Right ventricle myocardium superior (tissue), 1 donor: ENCODE measurements at regions not wholly inside any gene's neighbourhood (a gene's known extent, or its start where the extent isn't known, plus 50 kb on each side); places are given as distances from the start of the nearest gene placed in this dataset.
A peak's percentile ranks its signal among the peaks of the same experiment; 100 is the strongest.

ENCODE experiments used
- ATAC-seq: fragments of 200-7000 bp; cut with Tn5 transposase; one replicate; pipeline ENCODE4 v1.9.1; 2020; ENCODE audit warnings: mild to moderate bottlenecking; ENCODE audit not compliant: poor library complexity
- DNase-seq: peaks from one replicate; pipeline ENCODE4 v3.0.0-alpha.2; 2020
- intact Hi-C: fragments of 100-400 bp; cut with DNase I; formaldehyde crosslinking; loops from one replicate; pipeline ENCODE4 v1.11.2; 2022
- donor health status: DM: no; HTN: yes; CAD: no; lungs with severe emphysema.

DNA sequence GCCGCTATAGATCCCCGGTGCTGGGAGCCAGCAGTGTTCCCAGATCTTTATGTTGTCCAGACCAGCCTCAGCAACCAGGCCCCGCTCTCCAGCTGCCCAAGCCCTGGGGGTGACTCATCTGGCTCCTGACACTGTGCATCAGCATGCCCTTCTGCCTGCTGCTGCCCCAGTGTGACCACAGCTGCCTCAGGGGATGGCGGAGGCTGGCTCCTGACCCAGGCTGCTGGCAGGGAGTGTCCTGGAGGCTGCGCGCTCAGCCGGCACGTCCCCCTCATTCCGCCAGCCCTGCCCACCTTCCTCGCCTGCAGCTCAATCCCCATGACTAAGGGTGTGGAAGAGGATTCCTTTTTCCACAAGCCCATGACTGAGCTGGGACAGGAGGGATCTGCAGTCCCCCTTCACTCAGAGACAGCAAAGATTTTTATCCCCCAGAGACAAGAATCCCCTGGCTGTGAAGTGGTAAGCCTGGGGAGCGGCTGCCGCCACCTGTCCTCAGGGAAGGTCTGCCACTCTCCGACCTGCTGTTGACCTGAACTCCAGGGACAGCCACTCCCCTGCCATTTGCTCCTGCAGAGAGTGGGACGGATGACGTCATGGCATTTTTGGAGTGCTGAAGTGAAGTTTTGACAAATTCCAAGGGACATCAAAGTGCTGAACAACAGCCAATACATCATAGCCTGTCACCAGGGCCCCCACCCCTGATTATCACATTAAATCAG lies 182.8 kb upstream of the BMPER start:
- intact Hi-C loops = no loop called here
- DNase-seq (no peak), ATAC-seq (no peak)

- DNase-seq (no peak), ATAC-seq (no peak)
- intact Hi-C loops = no loop called here
Measured at GRCh38 chr7:33724201-33724600, 181.1 kb upstream of the BMPER start.

- DNase-seq (no peak), ATAC-seq (no peak)
- intact Hi-C loops = no loop called here
Measured at GRCh38 chr7:33725111-33726025, 180.0 kb upstream of the BMPER start.

DNA sequence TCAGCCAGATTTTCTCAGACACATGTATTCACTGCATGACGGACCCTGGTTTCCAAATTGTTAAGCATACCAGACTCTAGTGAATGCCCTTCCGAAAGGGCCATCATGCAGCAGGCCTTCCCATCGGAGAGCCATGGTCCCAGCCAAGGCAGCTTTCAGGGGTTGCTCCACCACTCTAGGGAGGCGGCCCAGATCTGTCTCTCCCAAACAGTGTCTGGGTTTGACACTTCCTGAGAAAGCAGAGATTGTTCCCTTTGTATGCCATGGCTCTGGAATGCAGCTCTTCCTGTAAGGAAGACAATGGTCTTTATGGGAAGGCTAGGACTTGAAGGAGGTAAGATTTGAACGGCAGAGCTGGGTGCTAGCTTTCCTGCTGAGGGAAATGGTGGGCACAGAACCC lies 178.8 kb upstream of the BMPER start:
- ATAC-seq = no peak
- no peak for DNase-seq
- intact Hi-C loops = no loop called here

- intact Hi-C loops = no loop called here
- DNase-seq = no peak
- ATAC-seq = no peak
Measured at GRCh38 chr7:33727315-33727714, 178.0 kb upstream of the BMPER start.

DNA sequence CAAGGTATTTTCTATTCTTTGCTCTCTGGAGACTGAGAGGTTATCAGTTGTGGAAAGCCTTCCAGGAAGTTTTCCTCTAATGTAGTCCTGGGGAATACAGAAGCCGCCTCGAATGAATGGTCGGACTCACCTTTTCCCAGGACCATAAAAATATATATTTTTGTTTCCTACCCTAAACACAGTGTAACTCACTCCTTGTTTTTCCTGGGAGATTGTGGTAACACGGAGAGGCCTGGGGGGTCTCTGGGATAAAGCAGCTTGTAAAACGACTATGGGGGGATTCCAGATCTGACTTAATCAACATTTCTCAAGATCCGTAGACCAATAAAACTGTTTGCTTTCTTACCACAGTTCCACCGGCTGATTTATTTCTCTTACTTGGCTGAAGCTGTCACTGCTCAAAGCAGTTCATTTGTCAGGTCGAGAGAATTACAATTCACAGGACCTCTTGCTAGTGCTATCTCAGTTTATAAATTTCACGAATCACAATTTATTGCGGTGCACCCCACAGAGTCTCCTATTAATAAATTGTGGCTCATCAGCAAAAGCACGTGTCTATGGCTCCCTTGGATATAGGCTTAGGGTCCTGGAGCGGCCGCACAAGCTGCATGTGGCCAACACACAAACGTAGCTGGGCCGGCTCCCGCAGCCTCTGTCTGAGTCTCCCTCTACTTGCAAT lies 176.3 kb upstream of the BMPER start:
- ATAC-seq = no peak
- intact Hi-C loops = no loop called here
- DNase-seq = no peak

DNA sequence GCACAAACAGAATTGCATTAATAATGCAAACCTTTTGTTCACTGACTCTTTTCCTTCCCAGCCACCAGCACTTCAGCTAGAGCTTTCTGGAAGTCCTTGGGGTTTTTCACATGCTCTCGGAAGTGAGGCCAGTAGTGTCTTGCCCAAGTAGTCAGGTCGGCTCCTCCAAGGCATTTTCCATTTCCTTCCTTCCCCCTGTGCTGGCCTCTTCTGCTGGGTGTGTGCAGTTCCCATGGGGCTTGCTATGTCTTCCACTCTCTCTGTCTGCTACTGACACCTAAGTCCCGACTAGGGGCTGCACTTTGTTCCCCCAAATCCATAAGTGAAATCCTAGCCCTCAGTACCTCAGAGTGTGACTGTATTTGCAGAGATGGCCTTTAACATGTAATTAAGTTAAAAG lies 175.6 kb upstream of the BMPER start:
- DNase-seq = no peak
- intact Hi-C loops = no loop called here
- no peak for ATAC-seq

- DNase-seq (no peak), ATAC-seq (no peak)
- intact Hi-C loops = no loop called here
Measured at GRCh38 chr7:33730958-33731357, 174.4 kb upstream of the BMPER start.

GRCh38 chr7:33731912-33732311 lies 173.4 kb upstream of the BMPER start:
- DNase-seq = no peak
- ATAC-seq = no peak
- intact Hi-C loops = no loop called here

DNA sequence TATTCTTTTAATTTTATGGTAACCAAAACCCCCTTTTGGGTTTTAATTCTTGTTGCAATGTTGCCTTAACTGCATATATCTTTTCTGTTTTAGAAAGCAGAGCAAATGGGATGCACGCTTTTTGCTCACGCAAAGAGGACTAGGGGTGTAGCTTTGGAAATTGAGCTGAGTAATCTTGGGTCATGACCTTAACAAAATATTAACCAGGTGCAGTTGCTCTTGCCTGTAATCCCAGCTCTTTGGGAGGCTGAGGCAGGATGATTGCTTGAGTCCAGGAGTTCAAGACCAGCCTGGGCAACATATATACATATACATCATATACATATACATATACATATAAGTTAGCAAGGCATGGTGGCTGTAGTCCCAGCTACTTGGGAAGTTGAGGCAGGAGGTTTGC lies 172.9 kb upstream of the BMPER start:
- intact Hi-C loops = no loop called here
- ATAC-seq = no peak
- no peak for DNase-seq

GRCh38 chr7:33733870-33734650 lies 171.3 kb upstream of the BMPER start:
- intact Hi-C loops = no loop called here
- DNase-seq (no peak), ATAC-seq (peak; percentile 74)

- no peak for DNase-seq
- intact Hi-C loops = no loop called here
- no peak for ATAC-seq
Measured at GRCh38 chr7:33735403-33735802, 169.9 kb upstream of the BMPER start.

DNA sequence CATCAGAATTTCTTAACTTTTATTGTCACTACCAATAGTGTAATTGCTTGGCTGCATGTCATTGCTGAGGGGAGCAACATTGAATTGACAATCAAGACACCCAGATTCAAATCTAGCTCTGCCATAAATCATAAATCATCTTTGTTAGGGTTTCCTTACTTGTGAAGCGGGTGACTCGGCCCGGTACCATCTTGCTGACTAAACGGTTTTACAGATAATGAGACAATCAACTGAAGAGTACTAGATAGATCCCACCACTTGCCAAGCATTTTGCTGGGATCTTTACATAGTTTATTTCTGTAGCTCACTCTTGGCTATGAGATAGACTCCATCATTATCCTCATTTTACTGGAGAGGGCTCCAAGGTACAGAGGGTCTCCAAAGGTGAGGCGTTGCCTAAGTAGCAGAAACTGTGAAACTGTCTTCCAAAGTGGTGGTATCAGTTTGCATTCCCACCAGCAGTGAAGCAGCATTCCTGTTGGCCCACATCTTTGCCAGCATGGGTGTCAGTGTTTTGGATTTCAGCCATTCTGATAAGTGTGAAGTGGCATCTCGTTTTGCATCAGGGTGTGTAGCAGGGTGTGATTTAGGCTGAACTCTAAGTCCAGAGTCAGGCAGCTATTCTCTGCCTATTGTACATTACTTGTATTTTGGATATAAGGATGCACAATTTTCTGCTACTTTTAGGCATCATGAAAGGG lies 168.7 kb upstream of the BMPER start:
- intact Hi-C loops = no loop called here
- ATAC-seq = no peak

GRCh38 chr7:33738260-33738935 lies 166.9 kb upstream of the BMPER start:
- intact Hi-C loops = no loop called here
- ATAC-seq = no peak
- no peak for DNase-seq

More for the DNA sequence above, 168.7 kb upstream of the BMPER start:
- no peak for DNase-seq

- no peak for ATAC-seq
- no peak for DNase-seq
- intact Hi-C loops = no loop called here
Measured at GRCh38 chr7:33739286-33739685, 166.1 kb upstream of the BMPER start.

DNA sequence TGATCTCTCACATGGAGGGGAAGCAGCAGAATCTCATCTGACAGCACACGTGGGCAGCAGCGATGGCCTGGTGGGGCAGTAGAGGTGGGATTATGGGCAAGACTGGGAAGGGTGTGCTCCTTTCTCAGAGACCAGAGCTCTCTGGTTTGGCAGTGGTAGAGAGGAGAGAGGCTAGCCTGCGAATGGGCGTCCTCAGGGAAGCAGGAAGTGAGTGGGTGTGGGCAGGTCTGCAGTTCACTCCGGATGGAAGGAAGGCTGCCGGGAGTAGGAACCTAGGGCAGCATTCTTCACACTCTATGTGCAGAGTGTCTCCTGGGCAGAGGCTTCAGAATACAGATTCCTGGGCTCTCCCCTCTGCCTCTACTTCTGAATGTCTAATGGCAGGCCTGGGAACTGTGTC lies 162.8 kb upstream of the BMPER start:
- intact Hi-C loops = no loop called here
- no peak for ATAC-seq

GRCh38 chr7:33742999-33743587 lies 162.2 kb upstream of the BMPER start:
- DNase-seq = no peak
- intact Hi-C loops = no loop called here
- ATAC-seq = no peak

More for the DNA sequence above, 162.8 kb upstream of the BMPER start:
- no peak for DNase-seq
